Lower leg skin (tissue), 4 donors: ENCODE measurements at regions not wholly inside any gene's neighbourhood (a gene's known extent, or its start where the extent isn't known, plus 50 kb on each side); places are given as distances from the start of the nearest gene placed in this dataset.

Experiments
- DNase-seq, 2 donors: peaks; one replicate each; pipeline ENCODE4 v3.0.0-alpha.2; 2019; ENCODE audit warnings: low spot score in 2 of 2
- H3K4me3 ChIP-seq: fragments of 200-600 bp; sonication (generic); 2 replicates; pipeline ENCODE4 v1.5.1; 2017; ENCODE audit warnings: mild to moderate bottlenecking, low read depth; ENCODE audit not compliant: poor library complexity, severe bottlenecking
- POLR2A ChIP-seq, 2 donors: fragments of 450-650 bp; IDR thresholded peaks; one replicate each; pipeline ENCODE4 v1.6.1; 2016 to 2017; ENCODE audit warnings: antibody characterized with exemption in 2 of 2, mild to moderate bottlenecking in 1 of 2, moderate library complexity in 1 of 2
- WGBS, 2 donors: methylation state at CpG; one replicate each; pipeline ENCODE4 v1.1.5; 2018; 5-methylcytosine and 5-hydroxymethylcytosine counted together
- intact Hi-C: fragments of 100-400 bp; cut with DNase I; formaldehyde crosslinking; loops from one replicate; pipeline ENCODE4 v1.15.0; 2023; ENCODE audit warnings: low total_unique reads
- TF ChIP-seq, protein P1 (sequence below), 3 donors: fragments of 450-650 bp; IDR thresholded peaks; one replicate each; pipeline ENCODE4 v1.5.1; 2016; ENCODE audit warnings: antibody characterized with exemption in 3 of 3, mild to moderate bottlenecking in 3 of 3, moderate library complexity in 2 of 3

- no peak overlapping the region for H3K4me3 ChIP-seq
- TF ChIP-seq, protein P1, sequence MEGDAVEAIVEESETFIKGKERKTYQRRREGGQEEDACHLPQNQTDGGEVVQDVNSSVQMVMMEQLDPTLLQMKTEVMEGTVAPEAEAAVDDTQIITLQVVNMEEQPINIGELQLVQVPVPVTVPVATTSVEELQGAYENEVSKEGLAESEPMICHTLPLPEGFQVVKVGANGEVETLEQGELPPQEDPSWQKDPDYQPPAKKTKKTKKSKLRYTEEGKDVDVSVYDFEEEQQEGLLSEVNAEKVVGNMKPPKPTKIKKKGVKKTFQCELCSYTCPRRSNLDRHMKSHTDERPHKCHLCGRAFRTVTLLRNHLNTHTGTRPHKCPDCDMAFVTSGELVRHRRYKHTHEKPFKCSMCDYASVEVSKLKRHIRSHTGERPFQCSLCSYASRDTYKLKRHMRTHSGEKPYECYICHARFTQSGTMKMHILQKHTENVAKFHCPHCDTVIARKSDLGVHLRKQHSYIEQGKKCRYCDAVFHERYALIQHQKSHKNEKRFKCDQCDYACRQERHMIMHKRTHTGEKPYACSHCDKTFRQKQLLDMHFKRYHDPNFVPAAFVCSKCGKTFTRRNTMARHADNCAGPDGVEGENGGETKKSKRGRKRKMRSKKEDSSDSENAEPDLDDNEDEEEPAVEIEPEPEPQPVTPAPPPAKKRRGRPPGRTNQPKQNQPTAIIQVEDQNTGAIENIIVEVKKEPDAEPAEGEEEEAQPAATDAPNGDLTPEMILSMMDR (IDR thresholded peaks at IDR 0.05) = no peak
- TF ChIP-seq POLR2A (IDR thresholded peaks at IDR 0.05) = no peak
- no peak for DNase-seq
- WGBS, 2 donors = 95 to 96% methylated on average over 4 of the region's 4 CpGs
- intact Hi-C loops = no loop called here
Observed at GRCh38 chr17:62905233-62905632, 60.8 kb upstream of the TANC2 start.

GRCh38 chr17:62902531-62903220, 63.4 kb upstream of the TANC2 start:
- TF ChIP-seq POLR2A (IDR thresholded peaks at IDR 0.05) = no peak
- TF ChIP-seq, protein P1 (IDR thresholded peaks at IDR 0.05) = no peak
- intact Hi-C loops = no loop called here
- no peak for DNase-seq
- no peak overlapping the region for H3K4me3 ChIP-seq
- whole genome bisulfite sequencing, 2 donors = 86 to 87% methylated on average over 5 of the region's 5 CpGs

DNA sequence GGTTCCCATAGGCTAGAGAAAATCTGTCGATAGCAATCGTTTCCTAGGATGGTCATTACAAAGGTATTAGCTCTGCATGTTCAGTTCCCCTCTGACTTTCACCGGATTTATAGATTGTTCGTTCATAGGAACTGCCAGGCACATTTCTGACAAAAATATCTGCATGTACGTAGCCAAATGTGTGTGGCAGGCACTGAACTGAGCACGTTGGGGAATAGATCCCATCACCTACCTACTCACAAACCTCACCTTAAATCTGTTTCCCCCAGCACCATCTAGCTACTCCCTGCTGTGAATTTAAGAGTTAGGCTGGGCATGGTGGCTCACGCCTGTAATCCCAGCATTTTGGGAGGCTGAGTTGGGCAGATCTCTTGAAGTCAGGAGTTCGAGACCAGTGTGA, 64.5 kb upstream of the TANC2 start:
- DNase-seq = no peak
- 94 to 95% methylated on average over 8 of the region's 8 CpGs for WGBS, 2 donors
- no peak for TF ChIP-seq POLR2A (IDR thresholded peaks at IDR 0.05)
- TF ChIP-seq, protein P1 (IDR thresholded peaks at IDR 0.05) = no peak
- H3K4me3 ChIP-seq = no peak overlapping the region
- intact Hi-C loops = no loop called here

GRCh38 chr17:62900096-62900495, 65.9 kb upstream of the TANC2 start:
- TF ChIP-seq, protein P1 (IDR thresholded peaks at IDR 0.05) = no peak
- no peak for TF ChIP-seq POLR2A (IDR thresholded peaks at IDR 0.05)
- intact Hi-C loops = no loop called here
- H3K4me3 ChIP-seq = no peak overlapping the region
- no peak for DNase-seq
- 92 to 95% methylated on average over 5 of the region's 5 CpGs for WGBS, 2 donors

DNA sequence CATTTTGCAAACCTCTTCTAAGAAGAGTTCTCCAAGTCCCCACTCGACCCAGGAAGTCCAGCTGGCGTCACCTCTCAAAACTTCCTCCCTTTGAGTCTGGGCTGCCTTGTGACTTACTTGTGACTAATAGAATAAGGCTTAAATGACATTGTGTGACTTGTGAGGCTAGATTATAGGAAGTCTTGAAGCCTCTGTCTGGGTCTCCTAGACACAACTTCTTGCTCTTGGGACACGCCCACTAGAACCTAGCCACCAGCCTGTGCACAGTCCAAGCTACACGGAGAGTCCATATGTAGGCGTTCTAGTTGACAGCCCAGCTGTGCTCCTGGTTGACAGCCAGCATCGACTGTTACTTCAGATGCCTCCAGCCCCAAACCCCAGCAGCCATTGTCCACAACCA, 66.7 kb upstream of the TANC2 start:
- TF ChIP-seq POLR2A (IDR thresholded peaks at IDR 0.05) = no peak
- TF ChIP-seq, protein P1 (IDR thresholded peaks at IDR 0.05) = no peak
- intact Hi-C loops = no loop called here
- H3K4me3 ChIP-seq = no peak overlapping the region
- peak in 1 of 2 donors; percentile 30 for DNase-seq
- WGBS, 2 donors = 71 to 82% methylated on average over 6 of the region's 6 CpGs
